Adrenal gland (tissue), 9 donors: ENCODE measurements at regions not wholly inside any gene's neighbourhood (a gene's known extent, or its start where the extent isn't known, plus 50 kb on each side); places are given as distances from the start of the nearest gene placed in this dataset.

ENCODE experiments used
- DNase-seq, 7 donors: peaks; one replicate each; pipeline ENCODE4 v3.0.0-alpha.2; 2019 to 2020
- H3K27ac ChIP-seq, 5 donors: fragments of 200-600 bp; sonication (generic) in 4 of 5; 1 replicate in 3 of 5; 2 replicates in 2 of 5; pipeline versions ENCODE4 v1.5.1 to v1.8.0; 2016 to 2020; ENCODE audit warnings: mild to moderate bottlenecking in 1 of 5
- H3K27me3 ChIP-seq: fragments of 200-600 bp; 2 replicates; pipeline ENCODE4 v1.8.0; 2021
- H3K36me3 ChIP-seq, 2 donors: fragments of 200-600 bp; replicated peaks in 1 of 2; 1 replicate in 1 of 2; 2 replicates in 1 of 2; pipeline versions ENCODE4 v1.5.1 to v1.8.0; 2018 to 2022
- H3K4me1 ChIP-seq, 2 donors: fragments of 200-600 bp; replicated peaks in 1 of 2; 1 replicate in 1 of 2; 2 replicates in 1 of 2; pipeline versions ENCODE4 v1.5.1 to v1.8.0; 2018 to 2021
- H3K4me3 ChIP-seq, 4 donors: fragments of 200-600 bp; sonication (generic) in 3 of 4; one replicate each; pipeline ENCODE4 v1.5.1; 2016 to 2018
- H3K9me3 ChIP-seq, 3 donors: fragments of 200-600 bp; sonication (generic) in 1 of 3; replicated peaks in 1 of 3; 1 replicate in 2 of 3; 2 replicates in 1 of 3; pipeline versions ENCODE4 v1.5.1 to v1.8.0; 2016 to 2021
- CTCF ChIP-seq, 6 experiments: fragments of 450-650 bp in 4 of 6; fragments of 200-600 bp in 2 of 6; sonication (generic) in 1 of 6; IDR thresholded peaks; 1 replicate in 5 of 6; 2 replicates in 1 of 6; pipeline versions ENCODE4 v1.5.1 to v1.8.0; 2016 to 2021; ENCODE audit warnings: antibody characterized with exemption in 6 of 6, mild to moderate bottlenecking in 2 of 6, moderate library complexity in 1 of 6
- POLR2A ChIP-seq, 2 donors: fragments of 450-650 bp; IDR thresholded peaks; one replicate each; pipeline ENCODE4 v1.6.1; 2017; ENCODE audit warnings: antibody characterized with exemption in 2 of 2, mild to moderate bottlenecking in 2 of 2, moderate library complexity in 1 of 2
- WGBS, 4 donors: extraction: QIAGEN DNeasy Blood & Tissue Kit in 2 of 4; methylation state at CpG; one replicate each; pipeline versions ENCODE4 v1.1.5 to v1.1.7; 2013 to 2017; 5-methylcytosine and 5-hydroxymethylcytosine counted together
- intact Hi-C, 2 donors: fragments of 100-400 bp; cut with DNase I; formaldehyde crosslinking; loops; one replicate each; pipeline versions ENCODE4 v1.14.1 to v1.15.0; 2022 to 2023
- donor health status: healthy with polysubstance abuse.
- donor health status: Bipolar disorder and iron deficiency.
- donor health status: DM: yes; HTN: yes; CAD: no.
- donor health status: DM: no; HTN: no; CAD: no.
- donor health status: DM: no; HTN: no; CAD: no.

- TF ChIP-seq CTCF (IDR thresholded peaks at IDR 0.05), result no peak
- TF ChIP-seq POLR2A (IDR thresholded peaks at IDR 0.05), result no peak
- Histone ChIP-seq H3K27ac (no peak overlapping the region), H3K27me3 (no peaks in the 10 kb centered on the region), H3K4me3 (no peak overlapping the region), H3K9me3 (no peaks in the 10 kb centered on the region), H3K4me1 (no peaks in the 10 kb centered on the region), H3K36me3 (no peaks in the 10 kb centered on the region)
- 59 to 66% (median 65%) methylated on average over 12 of the region's 12 CpGs for WGBS, 4 donors
- intact Hi-C loops, result no loop called here
- DNase-seq, result no peak
Observed at GRCh38 chr20:24842274-24842917, 106.7 kb upstream of the CST7 start.

GRCh38 chr20:24842918-24843715, 106.0 kb upstream of the CST7 start:
- intact Hi-C loops, result no loop called here
- H3K27me3 ChIP-seq, result no peaks in the 10 kb centered on the region
- TF ChIP-seq CTCF (IDR thresholded peaks at IDR 0.05) (no peak), POLR2A (IDR thresholded peaks at IDR 0.05) (no peak)
- WGBS, 4 donors, result 49 to 63% (median 56%) methylated on average over 7 of the region's 7 CpGs
- H3K36me3 ChIP-seq, result no peaks in the 10 kb centered on the region
- H3K4me1 ChIP-seq, result no peaks in the 10 kb centered on the region
- H3K27ac ChIP-seq, result no peak overlapping the region
- H3K4me3 ChIP-seq, result no peak overlapping the region
- no peak for DNase-seq
- H3K9me3 ChIP-seq, result no peaks in the 10 kb centered on the region

GRCh38 chr20:24850176-24850575, 98.9 kb upstream of the CST7 start:
- WGBS, 4 donors, result 61 to 72% (median 69%) methylated on average over 4 to 5 of the region's 5 CpGs
- H3K27ac ChIP-seq, result no peak overlapping the region
- no peaks in the 10 kb centered on the region for H3K36me3 ChIP-seq
- TF ChIP-seq POLR2A (IDR thresholded peaks at IDR 0.05) (no peak), CTCF (IDR thresholded peaks at IDR 0.05) (no peak)
- H3K4me1 ChIP-seq, result no peaks in the 10 kb centered on the region
- H3K4me3 ChIP-seq, result no peak overlapping the region
- no peaks in the 10 kb centered on the region for H3K9me3 ChIP-seq
- intact Hi-C loops, result no loop called here
- H3K27me3 ChIP-seq, result peaks cover 3% of the 10 kb centered on the region
- no peak for DNase-seq

GRCh38 chr20:24851346-24852019, 97.6 kb upstream of the CST7 start:
- peaks cover 3% of the 10 kb centered on the region for H3K27me3 ChIP-seq
- H3K9me3 ChIP-seq, result no peaks in the 10 kb centered on the region
- H3K36me3 ChIP-seq, result no peaks in the 10 kb centered on the region
- no peak overlapping the region for H3K4me3 ChIP-seq
- DNase-seq, result no peak
- intact Hi-C loops, result no loop called here
- H3K27ac ChIP-seq, result no peak overlapping the region
- WGBS, 4 donors, result 73 to 83% (median 76%) methylated on average over 3 of the region's 3 CpGs
- no peaks in the 10 kb centered on the region for H3K4me1 ChIP-seq
- TF ChIP-seq POLR2A (IDR thresholded peaks at IDR 0.05) (no peak), CTCF (IDR thresholded peaks at IDR 0.05) (no peak)
